Bronchial epithelial cell (primary cell): ENCODE measurements at regions not wholly inside any gene's neighbourhood (a gene's known extent, or its start where the extent isn't known, plus 50 kb on each side); places are given as distances from the start of the nearest gene placed in this dataset.

Source experiments
- DNase-seq: peaks from one replicate; pipeline ENCODE4 v3.0.0-alpha.2; 2010; ENCODE audit warnings: low read depth
- FAIRE-seq: peaks from 2 replicates; lab custom pipeline; 2011; peaks lifted over from hg19 to GRCh38; lab: Jason Lieb, UNC
- H3K27me3 ChIP-seq: 2 replicates; pipeline ENCODE4 v1.5.1; 2011; ENCODE audit warnings: low read length; ENCODE audit not compliant: control insufficient read depth, insufficient read depth
- H3K36me3 ChIP-seq: 2 replicates; pipeline ENCODE4 v1.5.1; 2011; ENCODE audit warnings: low read length; ENCODE audit not compliant: control insufficient read depth, insufficient read depth
- H3K4me3 ChIP-seq: 2 replicates; pipeline ENCODE4 v1.5.1; 2011; ENCODE audit warnings: mild to moderate bottlenecking, low read depth, low read length, control low read depth
- TF ChIP-seq, protein P1 (sequence below): IDR thresholded peaks from 2 replicates; pipeline ENCODE4 v1.5.1; 2011; ENCODE audit warnings: mild to moderate bottlenecking, moderate library complexity, low read length, control low read depth, inconsistent platforms; ENCODE audit not compliant: insufficient read depth, severe bottlenecking

DNA sequence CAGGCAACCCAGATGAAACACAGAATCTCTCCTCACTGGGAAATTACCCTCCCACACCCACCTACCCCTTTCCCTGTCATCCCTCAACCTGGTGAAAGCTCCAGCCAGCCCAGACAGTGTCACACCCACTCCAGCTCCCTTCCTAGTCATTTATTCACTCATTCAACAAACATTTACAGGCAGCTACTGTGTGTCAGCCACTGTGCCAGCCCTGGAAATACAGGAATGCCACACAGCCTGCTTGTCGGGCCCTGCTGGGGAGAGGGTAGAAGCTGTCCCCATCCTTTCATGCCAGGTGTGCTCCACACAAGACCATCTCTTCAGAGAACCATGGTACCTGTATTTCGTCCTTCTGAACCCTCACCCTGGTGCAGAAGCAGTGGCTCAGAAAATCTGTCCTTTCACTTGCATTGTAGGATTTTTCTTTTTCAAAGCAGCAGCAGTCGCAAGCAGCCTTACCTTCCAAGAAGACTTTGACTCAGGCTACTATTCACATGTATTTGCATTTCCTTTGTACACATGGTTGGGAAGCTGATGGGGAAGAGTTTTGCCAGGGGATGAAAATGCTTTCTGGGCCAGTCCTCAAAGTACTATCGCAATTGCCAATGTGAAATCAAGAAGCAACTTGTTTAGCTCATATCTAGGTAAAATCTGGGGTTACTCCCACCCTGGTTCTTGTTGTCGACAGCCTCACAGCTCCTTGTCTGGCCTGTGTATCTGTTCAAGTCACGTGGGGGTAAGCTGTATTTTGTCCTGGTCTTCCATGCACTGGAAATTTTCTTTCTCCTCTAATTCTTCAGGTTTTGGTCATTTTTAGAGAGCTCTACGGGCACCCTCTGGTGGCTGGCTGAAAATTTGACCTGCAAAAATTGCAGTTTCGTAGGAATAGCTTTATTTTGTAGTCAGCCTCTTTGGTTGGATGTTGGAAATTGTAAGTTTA is 147.4 kb upstream of the EGLN3 start:
- DNase-seq (peak; percentile 82), FAIRE-seq (peak; percentile 66)
- H3K27me3 ChIP-seq = no peaks in the 10 kb centered on the region
- H3K4me3 ChIP-seq = no peak overlapping the region
- H3K36me3 ChIP-seq = no peaks in the 10 kb centered on the region
- TF ChIP-seq, protein P1, sequence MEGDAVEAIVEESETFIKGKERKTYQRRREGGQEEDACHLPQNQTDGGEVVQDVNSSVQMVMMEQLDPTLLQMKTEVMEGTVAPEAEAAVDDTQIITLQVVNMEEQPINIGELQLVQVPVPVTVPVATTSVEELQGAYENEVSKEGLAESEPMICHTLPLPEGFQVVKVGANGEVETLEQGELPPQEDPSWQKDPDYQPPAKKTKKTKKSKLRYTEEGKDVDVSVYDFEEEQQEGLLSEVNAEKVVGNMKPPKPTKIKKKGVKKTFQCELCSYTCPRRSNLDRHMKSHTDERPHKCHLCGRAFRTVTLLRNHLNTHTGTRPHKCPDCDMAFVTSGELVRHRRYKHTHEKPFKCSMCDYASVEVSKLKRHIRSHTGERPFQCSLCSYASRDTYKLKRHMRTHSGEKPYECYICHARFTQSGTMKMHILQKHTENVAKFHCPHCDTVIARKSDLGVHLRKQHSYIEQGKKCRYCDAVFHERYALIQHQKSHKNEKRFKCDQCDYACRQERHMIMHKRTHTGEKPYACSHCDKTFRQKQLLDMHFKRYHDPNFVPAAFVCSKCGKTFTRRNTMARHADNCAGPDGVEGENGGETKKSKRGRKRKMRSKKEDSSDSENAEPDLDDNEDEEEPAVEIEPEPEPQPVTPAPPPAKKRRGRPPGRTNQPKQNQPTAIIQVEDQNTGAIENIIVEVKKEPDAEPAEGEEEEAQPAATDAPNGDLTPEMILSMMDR = peak; percentile 58

DNA sequence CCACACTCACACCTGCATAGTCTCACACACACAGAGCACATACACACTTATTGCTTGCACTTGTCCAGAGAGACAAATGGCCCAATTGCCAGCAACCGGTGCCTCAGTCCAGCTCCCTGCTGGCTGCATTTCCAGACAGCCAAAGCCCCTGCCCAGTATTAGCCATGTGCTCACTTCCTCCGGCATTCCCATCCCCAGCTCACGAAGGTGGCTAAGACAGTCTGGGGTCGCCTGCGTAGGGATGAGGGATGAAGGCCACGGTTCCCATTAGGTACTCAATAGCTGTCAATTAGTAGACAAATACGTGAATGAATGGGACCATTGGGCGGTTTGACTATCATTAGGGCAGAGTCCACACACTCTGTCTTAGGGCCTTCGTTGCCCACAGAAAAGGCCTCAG is 146.8 kb upstream of the EGLN3 start:
- Histone ChIP-seq H3K36me3 (no peaks in the 10 kb centered on the region), H3K27me3 (no peaks in the 10 kb centered on the region), H3K4me3 (no peak overlapping the region)
- FAIRE-seq (no peak), DNase-seq (no peak)
- TF ChIP-seq, protein P1 = no peak

DNA sequence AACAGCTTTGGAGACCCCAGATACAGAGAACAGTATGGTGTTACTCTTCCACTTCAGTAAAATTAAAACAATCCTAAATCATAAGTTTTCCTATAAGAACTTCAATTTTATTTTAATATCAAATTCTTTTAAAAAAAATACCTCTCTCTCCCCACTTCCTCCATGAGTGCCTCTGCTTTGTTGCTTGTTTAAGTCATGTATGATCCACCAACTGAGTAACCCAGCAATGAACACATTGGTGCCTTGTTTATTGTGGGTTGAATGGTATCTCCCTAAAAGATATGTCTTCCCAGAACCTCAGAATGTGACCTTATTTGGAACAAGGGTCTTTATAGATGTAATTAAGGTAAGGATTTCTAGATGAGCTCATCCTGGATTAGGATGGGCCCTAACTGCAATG is 143.5 kb upstream of the EGLN3 start:
- Histone ChIP-seq H3K27me3 (no peaks in the 10 kb centered on the region), H3K4me3 (no peak overlapping the region), H3K36me3 (no peaks in the 10 kb centered on the region)
- DNase-seq = no peak
- TF ChIP-seq, protein P1 = no peak
- FAIRE-seq = no peak

DNA sequence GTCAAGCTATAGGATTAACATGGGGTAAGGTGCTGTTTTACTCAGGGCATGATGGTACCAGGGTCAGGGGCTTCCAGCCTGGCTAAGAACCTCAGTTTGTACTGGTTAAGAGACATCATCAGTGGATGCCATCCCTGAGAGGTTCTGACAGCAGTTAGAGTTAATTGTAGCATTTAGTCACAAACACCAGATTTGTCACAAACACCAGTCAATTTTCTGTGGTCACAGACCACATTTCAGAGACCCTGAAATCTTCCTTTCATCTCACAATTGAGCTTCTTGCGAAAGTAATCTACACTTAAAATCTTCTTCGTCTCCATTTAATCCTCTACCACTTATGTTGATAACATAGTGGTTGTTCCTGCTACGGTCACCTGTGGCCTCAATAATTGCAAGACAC is 143.0 kb upstream of the EGLN3 start:
- no peak overlapping the region for H3K4me3 ChIP-seq
- no peak for FAIRE-seq
- no peaks in the 10 kb centered on the region for H3K36me3 ChIP-seq
- no peaks in the 10 kb centered on the region for H3K27me3 ChIP-seq
- no peak for DNase-seq
- TF ChIP-seq, protein P1 = no peak

DNA sequence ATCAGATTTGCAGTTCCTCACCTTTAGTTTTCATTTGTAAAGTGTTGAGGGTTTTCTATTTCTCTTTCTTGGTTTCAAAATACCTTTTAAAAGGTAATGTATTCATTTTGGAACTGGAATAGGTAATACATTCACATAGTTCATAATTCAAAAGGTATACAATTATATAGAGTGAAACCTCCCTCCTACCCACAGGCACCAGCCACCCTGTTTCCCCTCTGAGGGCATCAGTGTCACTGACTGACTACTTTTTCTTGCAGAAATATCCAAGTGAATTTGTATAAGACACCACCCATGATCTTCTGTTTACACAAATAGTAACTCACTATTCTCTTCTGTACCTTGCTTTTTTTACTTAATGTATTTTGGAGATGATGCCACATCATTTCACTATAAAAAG is 139.6 kb upstream of the EGLN3 start:
- Histone ChIP-seq H3K4me3 (no peak overlapping the region), H3K36me3 (no peaks in the 10 kb centered on the region), H3K27me3 (no peaks in the 10 kb centered on the region)
- no peak for FAIRE-seq
- no peak for DNase-seq
- TF ChIP-seq, protein P1 = no peak
